MM.1S (cell line): ENCODE measurements at regions not wholly inside any gene's neighbourhood (a gene's known extent, or its start where the extent isn't known, plus 50 kb on each side); places are given as distances from the start of the nearest gene placed in this dataset.

Experiments
- DNase-seq: peaks from one replicate; pipeline ENCODE4 v3.0.0-alpha.2; 2015
- H2AFZ ChIP-seq: fragments of 300-600 bp; sonication (generic); 2 replicates; pipeline ENCODE4 v1.6.0; 2016; ENCODE audit warnings: antibody characterized with exemption, low read length
- H3F3A ChIP-seq: fragments of 300-600 bp; sonication (generic); 2 replicates; pipeline ENCODE4 v1.6.1; 2016; ENCODE audit warnings: mild to moderate bottlenecking, antibody characterized with exemption, low read length, moderate library complexity, mixed read lengths; ENCODE audit not compliant: insufficient read depth
- H3K27ac ChIP-seq: fragments of 300-600 bp; sonication (generic); 2 replicates; pipeline ENCODE4 v1.5.1; 2016; ENCODE audit warnings: mild to moderate bottlenecking, low read length
- H3K27me3 ChIP-seq: fragments of 300-600 bp; sonication (generic); replicated peaks from 2 replicates; pipeline ENCODE4 v1.6.0; 2016; ENCODE audit warnings: low read length; ENCODE audit not compliant: insufficient read depth
- H3K36me3 ChIP-seq: fragments of 300-600 bp; sonication (generic); replicated peaks from 2 replicates; pipeline ENCODE4 v1.6.1; 2016; ENCODE audit warnings: mild to moderate bottlenecking, low read length, mixed read lengths; ENCODE audit not compliant: insufficient read depth
- H3K4me1 ChIP-seq: fragments of 300-600 bp; sonication (generic); 2 replicates; pipeline ENCODE4 v1.6.1; 2016; ENCODE audit warnings: low read length, mixed read lengths
- H3K4me2 ChIP-seq: fragments of 300-600 bp; sonication (generic); 2 replicates; pipeline ENCODE4 v1.6.0; 2016; ENCODE audit warnings: low read depth, low read length
- H3K4me3 ChIP-seq: fragments of 300-600 bp; sonication (generic); 2 replicates; pipeline ENCODE4 v1.5.1; 2016; ENCODE audit warnings: low read length, mixed read lengths
- H3K79me2 ChIP-seq: fragments of 300-600 bp; sonication (generic); 2 replicates; pipeline ENCODE4 v1.6.1; 2016; ENCODE audit warnings: mixed run types, low read length, mixed read lengths
- H3K9ac ChIP-seq: fragments of 300-600 bp; sonication (generic); 2 replicates; pipeline ENCODE4 v1.6.1; 2016; ENCODE audit warnings: low read length, mixed read lengths
- H3K9me2 ChIP-seq: fragments of 300-600 bp; sonication (generic); replicated peaks from 2 replicates; pipeline ENCODE4 v1.6.1; 2016; ENCODE audit warnings: mild to moderate bottlenecking, low read length, mixed read lengths; ENCODE audit not compliant: insufficient read depth
- H3K9me3 ChIP-seq: fragments of 300-600 bp; sonication (generic); replicated peaks from 2 replicates; pipeline ENCODE4 v1.6.1; 2016; ENCODE audit warnings: mild to moderate bottlenecking, low read length, mixed read lengths; ENCODE audit not compliant: insufficient read depth
- H4K20me1 ChIP-seq: fragments of 300-600 bp; sonication (generic); 2 replicates; pipeline ENCODE4 v1.6.1; 2016; ENCODE audit warnings: mild to moderate bottlenecking, low read length, moderate library complexity, mixed read lengths; ENCODE audit not compliant: insufficient read depth
- EZH2 ChIP-seq: fragments of 300-600 bp; sonication (generic); optimal IDR thresholded peaks from 2 replicates; pipeline ENCODE3; 2017; ENCODE audit warnings: low read depth, mild to moderate bottlenecking, antibody characterized with exemption, low read length, mixed read lengths
- EZH2phosphoT487 ChIP-seq: fragments of 300-600 bp; sonication (generic); IDR thresholded peaks from 2 replicates; pipeline ENCODE4 v1.6.1; 2018; ENCODE audit warnings: antibody characterized with exemption, low read length
- TF ChIP-seq, protein P1 (sequence below): fragments of 300-600 bp; sonication (generic); IDR thresholded peaks from 2 replicates; pipeline ENCODE4 v1.5.1; 2016; ENCODE audit warnings: antibody characterized with exemption, low read length, mixed read lengths

DNA sequence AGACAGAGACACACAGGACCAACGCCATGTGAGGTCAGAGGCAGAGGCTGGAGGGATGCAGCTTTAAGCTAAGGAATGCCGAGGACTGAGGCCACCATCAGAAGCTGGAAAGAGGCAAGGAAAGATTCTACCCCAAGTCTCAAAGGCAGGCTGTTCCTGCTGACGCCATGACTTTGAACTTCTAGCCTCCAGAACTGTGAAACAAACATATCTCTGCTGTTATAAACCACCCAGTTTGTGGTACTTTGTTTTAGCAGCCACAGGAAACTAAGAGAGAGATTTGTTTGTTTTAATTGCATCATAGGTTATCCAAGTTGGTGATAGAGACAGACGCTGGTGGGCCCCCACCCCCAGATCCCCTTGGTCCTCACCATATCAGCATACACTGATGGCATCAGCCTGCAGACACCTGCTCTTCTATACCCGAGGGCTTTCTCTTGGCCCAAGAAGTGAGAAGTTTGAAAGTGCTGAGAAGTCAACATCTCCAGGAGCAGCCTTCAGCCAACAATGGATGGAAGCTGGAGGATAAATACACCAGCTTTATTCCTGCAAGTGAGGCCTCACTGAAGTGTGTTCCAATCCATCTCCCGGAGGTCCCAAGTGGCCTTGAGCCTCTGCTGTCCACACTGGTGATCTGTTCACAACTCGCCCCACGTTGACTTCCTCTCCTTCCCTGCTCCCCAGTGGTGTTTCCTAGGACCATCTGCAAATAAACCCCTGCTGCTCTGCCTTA is 154.7 kb downstream of the BTBD3 start:
- Histone ChIP-seq H3K9ac (no peak overlapping the region), H3K27ac (no peak overlapping the region), H3F3A (no peaks in the 10 kb centered on the region), H3K79me2 (no peaks in the 10 kb centered on the region), H2AFZ (no peak overlapping the region), H3K4me3 (no peak overlapping the region), H4K20me1 (no peaks in the 10 kb centered on the region), H3K9me2 (no peaks in the 10 kb centered on the region), H3K4me2 (no peak overlapping the region), H3K36me3 (no peaks in the 10 kb centered on the region), H3K9me3 (no peaks in the 10 kb centered on the region), H3K4me1 (no peaks in the 10 kb centered on the region), H3K27me3 (no peaks in the 10 kb centered on the region)
- TF ChIP-seq, protein P1, sequence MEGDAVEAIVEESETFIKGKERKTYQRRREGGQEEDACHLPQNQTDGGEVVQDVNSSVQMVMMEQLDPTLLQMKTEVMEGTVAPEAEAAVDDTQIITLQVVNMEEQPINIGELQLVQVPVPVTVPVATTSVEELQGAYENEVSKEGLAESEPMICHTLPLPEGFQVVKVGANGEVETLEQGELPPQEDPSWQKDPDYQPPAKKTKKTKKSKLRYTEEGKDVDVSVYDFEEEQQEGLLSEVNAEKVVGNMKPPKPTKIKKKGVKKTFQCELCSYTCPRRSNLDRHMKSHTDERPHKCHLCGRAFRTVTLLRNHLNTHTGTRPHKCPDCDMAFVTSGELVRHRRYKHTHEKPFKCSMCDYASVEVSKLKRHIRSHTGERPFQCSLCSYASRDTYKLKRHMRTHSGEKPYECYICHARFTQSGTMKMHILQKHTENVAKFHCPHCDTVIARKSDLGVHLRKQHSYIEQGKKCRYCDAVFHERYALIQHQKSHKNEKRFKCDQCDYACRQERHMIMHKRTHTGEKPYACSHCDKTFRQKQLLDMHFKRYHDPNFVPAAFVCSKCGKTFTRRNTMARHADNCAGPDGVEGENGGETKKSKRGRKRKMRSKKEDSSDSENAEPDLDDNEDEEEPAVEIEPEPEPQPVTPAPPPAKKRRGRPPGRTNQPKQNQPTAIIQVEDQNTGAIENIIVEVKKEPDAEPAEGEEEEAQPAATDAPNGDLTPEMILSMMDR: no peak
- TF ChIP-seq EZH2 (no peak), EZH2phosphoT487 (no peak)
- no peak for DNase-seq

DNA sequence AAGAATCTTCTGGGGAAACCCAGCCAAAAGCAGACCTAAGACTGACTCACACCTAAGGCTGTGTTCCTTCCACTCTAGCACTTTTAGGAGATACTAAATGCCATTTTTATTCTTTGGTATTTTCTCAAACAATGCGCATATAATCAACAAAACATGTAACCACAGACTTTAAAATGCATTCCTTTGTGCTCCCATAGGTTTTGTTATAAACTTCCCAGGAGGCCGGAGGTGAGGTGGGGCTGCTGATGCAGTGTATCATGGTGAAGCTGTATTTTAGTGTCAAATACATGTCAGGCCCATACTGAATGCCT is 155.2 kb downstream of the BTBD3 start:
- H3K4me3 ChIP-seq: no peak overlapping the region
- no peaks in the 10 kb centered on the region for H3K9me2 ChIP-seq
- no peak overlapping the region for H3K9ac ChIP-seq
- H4K20me1 ChIP-seq: no peaks in the 10 kb centered on the region
- TF ChIP-seq, protein P1: no peak
- no peak for TF ChIP-seq EZH2
- no peak for TF ChIP-seq EZH2phosphoT487
- H3K36me3 ChIP-seq: no peaks in the 10 kb centered on the region
- no peaks in the 10 kb centered on the region for H3K9me3 ChIP-seq
- no peaks in the 10 kb centered on the region for H3K27me3 ChIP-seq
- H2AFZ ChIP-seq: no peak overlapping the region
- H3K79me2 ChIP-seq: no peaks in the 10 kb centered on the region
- H3K4me2 ChIP-seq: no peak overlapping the region
- no peak overlapping the region for H3K27ac ChIP-seq
- no peaks in the 10 kb centered on the region for H3F3A ChIP-seq
- DNase-seq: no peak
- H3K4me1 ChIP-seq: no peaks in the 10 kb centered on the region

- no peak overlapping the region for H3K4me2 ChIP-seq
- H3K4me1 ChIP-seq: no peaks in the 10 kb centered on the region
- no peaks in the 10 kb centered on the region for H3K27me3 ChIP-seq
- H3K9me2 ChIP-seq: no peaks in the 10 kb centered on the region
- no peak overlapping the region for H2AFZ ChIP-seq
- DNase-seq: no peak
- no peak overlapping the region for H3K27ac ChIP-seq
- H3K9ac ChIP-seq: no peak overlapping the region
- no peaks in the 10 kb centered on the region for H4K20me1 ChIP-seq
- H3F3A ChIP-seq: no peaks in the 10 kb centered on the region
- H3K4me3 ChIP-seq: no peak overlapping the region
- no peaks in the 10 kb centered on the region for H3K79me2 ChIP-seq
- no peaks in the 10 kb centered on the region for H3K36me3 ChIP-seq
- TF ChIP-seq, protein P1: no peak
- TF ChIP-seq EZH2phosphoT487 (no peak), EZH2 (no peak)
- no peaks in the 10 kb centered on the region for H3K9me3 ChIP-seq
These were observed 156.5 kb downstream of the BTBD3 start for GRCh38 chr20:12074111-12074655.
